IMR-90 (cell line): ENCODE measurements at regions not wholly inside any gene's neighbourhood (a gene's known extent, or its start where the extent isn't known, plus 50 kb on each side); places are given as distances from the start of the nearest gene placed in this dataset.

Source experiments
- ATAC-seq: fragments of 200-7000 bp; cut with Tn5 transposase; 2 replicates; pipeline ENCODE4 v1.9.1; 2020; ENCODE audit warnings: low read depth, mild to moderate bottlenecking, moderate library complexity
- BruUV-seq: library from RNA; stranded (reverse); fragments of 400-500 nt; replicated peaks from 2 replicates; lab custom pipeline; 2021; lab: Mats Ljungman, UMichigan
- CTCF ChIA-PET: fragments of 300-600 bp; formaldehyde crosslinking; extraction: SDS; loops from one replicate; lab custom pipeline; 2021; ENCODE audit warnings: antibody characterized with exemption; lab: Yijun Ruan, JAX
- POLR2A ChIA-PET: fragments of 300-600 bp; sonication (Branson Sonifier 250); formaldehyde crosslinking; loops from one replicate; lab custom pipeline; 2022; ENCODE audit warnings: antibody characterized with exemption; ENCODE audit not compliant: unreplicated experiment; lab: Charles Lee
- DNase-seq: peaks from one replicate; pipeline ENCODE4 v3.0.0; 2013
- H2AFZ ChIP-seq: replicated peaks from 2 replicates; pipeline ENCODE3; 2013; ENCODE audit warnings: low read length, mild to moderate bottlenecking; ENCODE audit not compliant: poor library complexity
- H2AK5ac ChIP-seq: 2 replicates; pipeline ENCODE4 v1.6.1; 2013; ENCODE audit warnings: low read depth, low read length, inconsistent platforms
- H2AK9ac ChIP-seq: replicated peaks from 2 replicates; pipeline ENCODE3; 2013; ENCODE audit warnings: mild to moderate bottlenecking, low read depth, low read length, moderate library complexity; ENCODE audit not compliant: poor library complexity
- H2BK120ac ChIP-seq: 2 replicates; pipeline ENCODE4 v1.6.1; 2013; ENCODE audit warnings: low read depth, low read length, inconsistent platforms
- H2BK15ac ChIP-seq: 3 replicates; pipeline ENCODE4 v1.6.1; 2013; ENCODE audit warnings: low read depth, low read length, inconsistent platforms
- H2BK20ac ChIP-seq: 2 replicates; pipeline ENCODE4 v1.6.1; 2013; ENCODE audit warnings: low read depth, mild to moderate bottlenecking, inconsistent platforms, low read length, moderate library complexity
- H2BK5ac ChIP-seq: 2 replicates; pipeline ENCODE4 v1.6.1; 2013; ENCODE audit warnings: mild to moderate bottlenecking, low read depth, low read length, inconsistent platforms; ENCODE audit not compliant: poor library complexity, severe bottlenecking
- H3K14ac ChIP-seq: replicated peaks from 2 replicates; pipeline ENCODE4 v1.6.1; 2013; ENCODE audit warnings: low read depth, low read length, inconsistent platforms
- H3K18ac ChIP-seq: 2 replicates; pipeline ENCODE4 v1.6.1; 2013; ENCODE audit warnings: low read depth, low read length, control low read depth
- H3K23ac ChIP-seq: 2 replicates; pipeline ENCODE4 v1.6.1; 2013; ENCODE audit warnings: low read depth, low read length, inconsistent platforms
- H3K27ac ChIP-seq: 2 replicates; pipeline ENCODE4 v1.5.1; 2013; ENCODE audit warnings: mild to moderate bottlenecking, control low read depth, low read length; ENCODE audit not compliant: insufficient read depth
- H3K27me3 ChIP-seq: 2 replicates; pipeline ENCODE4 v1.6.1; 2013; ENCODE audit warnings: low read length; ENCODE audit not compliant: control insufficient read depth, insufficient read depth
- H3K36me3 ChIP-seq: 2 replicates; pipeline ENCODE4 v1.6.1; 2013; ENCODE audit warnings: low read length, mixed read lengths; ENCODE audit not compliant: control insufficient read depth, insufficient read depth
- H3K4ac ChIP-seq: 2 replicates; pipeline ENCODE4 v1.6.1; 2013; ENCODE audit warnings: low read depth, low read length, inconsistent platforms
- H3K4me1 ChIP-seq: 2 replicates; pipeline ENCODE4 v1.6.1; 2013; ENCODE audit warnings: low read length, mixed read lengths; ENCODE audit not compliant: control insufficient read depth, insufficient read depth
- H3K4me2 ChIP-seq: 2 replicates; pipeline ENCODE4 v1.6.1; 2013; ENCODE audit warnings: low read depth, mild to moderate bottlenecking, control low read depth, low read length, moderate library complexity
- H3K4me3 ChIP-seq: 2 replicates; pipeline ENCODE4 v1.5.1; 2013; ENCODE audit warnings: low read depth, mild to moderate bottlenecking, control low read depth, low read length, moderate library complexity; ENCODE audit not compliant: insufficient read depth
- H3K56ac ChIP-seq: 2 replicates; pipeline ENCODE4 v1.6.1; 2013; ENCODE audit warnings: low read length, inconsistent platforms; ENCODE audit not compliant: insufficient read depth; ENCODE audit errors: extremely low read depth
- H3K79me1 ChIP-seq, 2 experiments: 2 replicates each; pipeline ENCODE4 v1.6.1; 2013; ENCODE audit warnings: low read length in 2 of 2, inconsistent platforms in 1 of 2, low read depth in 1 of 2
- H3K9ac ChIP-seq: 2 replicates; pipeline ENCODE4 v1.6.1; 2013; ENCODE audit warnings: low read depth, low read length, control low read depth
- H3K9me1 ChIP-seq: 2 replicates; pipeline ENCODE4 v1.6.1; 2013; ENCODE audit warnings: low read length, inconsistent platforms; ENCODE audit not compliant: insufficient read depth
- H3K9me3 ChIP-seq: 2 replicates; pipeline ENCODE4 v1.6.1; 2013; ENCODE audit warnings: low read length; ENCODE audit not compliant: control insufficient read depth, insufficient read depth
- H4K20me1 ChIP-seq: 2 replicates; pipeline ENCODE4 v1.6.1; 2013; ENCODE audit warnings: low read length, inconsistent platforms; ENCODE audit not compliant: insufficient read depth
- H4K5ac ChIP-seq: 2 replicates; pipeline ENCODE4 v1.6.1; 2013; ENCODE audit warnings: mild to moderate bottlenecking, low read depth, low read length, control low read depth
- H4K8ac ChIP-seq, 2 experiments: 2 replicates each; pipeline ENCODE4 v1.6.1; 2013; ENCODE audit warnings: low read depth in 2 of 2, low read length in 2 of 2, control low read depth in 1 of 2, inconsistent platforms in 1 of 2
- H4K91ac ChIP-seq: 2 replicates; pipeline ENCODE4 v1.6.1; 2013; ENCODE audit warnings: low read depth, low read length, inconsistent platforms; ENCODE audit not compliant: insufficient read depth
- CEBPB ChIP-seq: IDR thresholded peaks from 2 replicates; pipeline ENCODE4 v1.6.1; 2012; ENCODE audit warnings: low read depth, low read length, improper control_type of control experiment
- CHD1 ChIP-seq: IDR thresholded peaks from 2 replicates; pipeline ENCODE4 v1.6.1; 2012; ENCODE audit warnings: low read depth, low read length, improper control_type of control experiment
- FOS ChIP-seq: fragments of 150-350 bp; IDR thresholded peaks from 2 replicates; pipeline ENCODE4 v1.6.1; 2016; ENCODE audit warnings: low read depth, low read length
- MAFK ChIP-seq: IDR thresholded peaks from 2 replicates; pipeline ENCODE4 v1.6.1; 2012; ENCODE audit warnings: low read depth, low read length, improper control_type of control experiment
- MAZ ChIP-seq: IDR thresholded peaks from 2 replicates; pipeline ENCODE4 v1.6.1; 2012; ENCODE audit warnings: low read depth, mild to moderate bottlenecking, low read length, improper control_type of control experiment, moderate library complexity, borderline replicate concordance
- NFE2L2 ChIP-seq: fragments of 150-350 bp; IDR thresholded peaks from 2 replicates; pipeline ENCODE4 v1.6.1; 2016; ENCODE audit warnings: low read depth, mild to moderate bottlenecking, low read length
- POLR2A ChIP-seq: IDR thresholded peaks from 2 replicates; pipeline ENCODE4 v1.6.1; 2012; ENCODE audit warnings: mild to moderate bottlenecking, low read depth, low read length
- RAD21 ChIP-seq: IDR thresholded peaks from 2 replicates; pipeline ENCODE4 v1.6.1; 2012; ENCODE audit warnings: low read length, improper control_type of control experiment
- RCOR1 ChIP-seq: IDR thresholded peaks from 2 replicates; pipeline ENCODE4 v1.6.1; 2012; ENCODE audit warnings: mild to moderate bottlenecking, low read length, improper control_type of control experiment; ENCODE audit not compliant: insufficient replicate concordance
- SMC3 ChIP-seq: fragments of 150-350 bp; IDR thresholded peaks from 2 replicates; pipeline ENCODE4 v1.6.1; 2016; ENCODE audit warnings: low read depth, mild to moderate bottlenecking, antibody characterized with exemption, low read length, moderate library complexity
- WGBS, 2 experiments: methylation state at CpG; one replicate each; pipeline versions ENCODE4 v1.1.5 to v1.1.7; 2013; ENCODE audit warnings: missing lambda C conversion rate in 2 of 2; ENCODE audit not compliant: insufficient read length in 1 of 2; ENCODE audit errors: extremely low coverage in 2 of 2; 5-methylcytosine and 5-hydroxymethylcytosine counted together
- dilution Hi-C: fragments of 300-500 bp; cut with HindIII; formaldehyde crosslinking; loops from one replicate; pipeline ENCODE4 v1.14.3; 2018; ENCODE audit warnings: low sequenced_read_pairs; ENCODE audit not compliant: unreplicated experiment
- in situ Hi-C: fragments of 300-500 bp; cut with MboI; formaldehyde crosslinking; loops from 3 replicates; pipeline ENCODE4 v1.14.3; 2019; ENCODE audit warnings: low sequenced_read_pairs, inconsistent platforms, mixed read lengths
- intact Hi-C: fragments of 100-400 bp; cut with micrococcal nuclease; formaldehyde crosslinking; loops from 2 replicates; pipeline ENCODE4 v1.10.0; 2022
- TF ChIP-seq, protein P1 (sequence below): conservative IDR thresholded peaks from 2 replicates; pipeline ENCODE4 v1.5.1; 2012; ENCODE audit warnings: mild to moderate bottlenecking, low read depth, low read length, improper control_type of control experiment
- TF ChIP-seq, protein P2 (sequence below): fragments of 150-350 bp; IDR thresholded peaks from 2 replicates; pipeline ENCODE4 v1.6.1; 2017; ENCODE audit warnings: mild to moderate bottlenecking, antibody characterized with exemption, low read length, low read depth
- TF ChIP-seq, protein P3 (sequence below): fragments of 150-350 bp; IDR thresholded peaks from 2 replicates; pipeline ENCODE4 v1.6.1; 2016; ENCODE audit warnings: low read depth, mild to moderate bottlenecking, low read length, moderate library complexity, borderline replicate concordance

DNA sequence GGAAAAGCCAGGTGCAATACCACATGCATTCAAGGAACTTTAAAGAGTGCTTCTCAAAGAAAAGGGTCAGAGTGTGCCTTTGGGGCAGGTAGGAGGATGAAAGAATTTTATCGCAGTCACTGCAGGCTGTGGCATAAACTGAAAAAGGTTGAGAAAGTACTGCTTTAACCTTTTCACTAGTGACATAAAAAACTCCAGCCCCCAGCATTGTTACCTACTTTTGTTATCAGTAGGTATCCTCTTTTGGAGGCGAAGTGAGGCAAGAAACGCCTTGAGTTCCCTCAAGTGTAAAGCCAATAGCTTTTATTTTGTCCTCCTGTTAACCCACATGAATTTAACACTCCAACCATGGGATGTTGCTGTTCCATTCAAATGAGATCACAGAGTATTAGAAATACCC lies 64.7 kb upstream of the CHD1 start:
- Histone ChIP-seq H2BK15ac (no peak overlapping the region), H3K27me3 (no peaks in the 10 kb centered on the region; the same call in 1 of the 2 replicates), H4K5ac (no peak overlapping the region), H2AK9ac (no peak overlapping the region), H3K9ac (no peak overlapping the region), H3K4me3 (no peak overlapping the region), H3K4ac (no peak overlapping the region), H3K56ac (no peak overlapping the region), H3K23ac (no peak overlapping the region), H3K9me3 (no peaks in the 10 kb centered on the region), H2BK5ac (no peak overlapping the region), H3K4me2 (no peak overlapping the region), H4K91ac (no peak overlapping the region), H3K18ac (no peak overlapping the region), H3K27ac (no peak overlapping the region), H4K8ac (no peak overlapping the region), H2AFZ (no peak overlapping the region), H4K20me1 (no peaks in the 10 kb centered on the region), H3K9me1 (no peaks in the 10 kb centered on the region), H3K14ac (no peak overlapping the region), H2BK20ac (no peak overlapping the region), H3K79me1 (no peaks in the 10 kb centered on the region), H2AK5ac (no peak overlapping the region), H3K4me1 (no peaks in the 10 kb centered on the region), H3K36me3 (no peaks in the 10 kb centered on the region), H2BK120ac (no peak overlapping the region)
- TF ChIP-seq RCOR1 (no peak), MAZ (no peak), NFE2L2 (no peak), FOS (no peak), POLR2A (no peak), MAFK (no peak), CEBPB (no peak), SMC3 (no peak), RAD21 (no peak), CHD1 (no peak)
- TF ChIP-seq, protein P1, sequence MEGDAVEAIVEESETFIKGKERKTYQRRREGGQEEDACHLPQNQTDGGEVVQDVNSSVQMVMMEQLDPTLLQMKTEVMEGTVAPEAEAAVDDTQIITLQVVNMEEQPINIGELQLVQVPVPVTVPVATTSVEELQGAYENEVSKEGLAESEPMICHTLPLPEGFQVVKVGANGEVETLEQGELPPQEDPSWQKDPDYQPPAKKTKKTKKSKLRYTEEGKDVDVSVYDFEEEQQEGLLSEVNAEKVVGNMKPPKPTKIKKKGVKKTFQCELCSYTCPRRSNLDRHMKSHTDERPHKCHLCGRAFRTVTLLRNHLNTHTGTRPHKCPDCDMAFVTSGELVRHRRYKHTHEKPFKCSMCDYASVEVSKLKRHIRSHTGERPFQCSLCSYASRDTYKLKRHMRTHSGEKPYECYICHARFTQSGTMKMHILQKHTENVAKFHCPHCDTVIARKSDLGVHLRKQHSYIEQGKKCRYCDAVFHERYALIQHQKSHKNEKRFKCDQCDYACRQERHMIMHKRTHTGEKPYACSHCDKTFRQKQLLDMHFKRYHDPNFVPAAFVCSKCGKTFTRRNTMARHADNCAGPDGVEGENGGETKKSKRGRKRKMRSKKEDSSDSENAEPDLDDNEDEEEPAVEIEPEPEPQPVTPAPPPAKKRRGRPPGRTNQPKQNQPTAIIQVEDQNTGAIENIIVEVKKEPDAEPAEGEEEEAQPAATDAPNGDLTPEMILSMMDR: no peak
- TF ChIP-seq, protein P2, sequence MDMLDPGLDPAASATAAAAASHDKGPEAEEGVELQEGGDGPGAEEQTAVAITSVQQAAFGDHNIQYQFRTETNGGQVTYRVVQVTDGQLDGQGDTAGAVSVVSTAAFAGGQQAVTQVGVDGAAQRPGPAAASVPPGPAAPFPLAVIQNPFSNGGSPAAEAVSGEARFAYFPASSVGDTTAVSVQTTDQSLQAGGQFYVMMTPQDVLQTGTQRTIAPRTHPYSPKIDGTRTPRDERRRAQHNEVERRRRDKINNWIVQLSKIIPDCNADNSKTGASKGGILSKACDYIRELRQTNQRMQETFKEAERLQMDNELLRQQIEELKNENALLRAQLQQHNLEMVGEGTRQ: no peak
- TF ChIP-seq, protein P3, sequence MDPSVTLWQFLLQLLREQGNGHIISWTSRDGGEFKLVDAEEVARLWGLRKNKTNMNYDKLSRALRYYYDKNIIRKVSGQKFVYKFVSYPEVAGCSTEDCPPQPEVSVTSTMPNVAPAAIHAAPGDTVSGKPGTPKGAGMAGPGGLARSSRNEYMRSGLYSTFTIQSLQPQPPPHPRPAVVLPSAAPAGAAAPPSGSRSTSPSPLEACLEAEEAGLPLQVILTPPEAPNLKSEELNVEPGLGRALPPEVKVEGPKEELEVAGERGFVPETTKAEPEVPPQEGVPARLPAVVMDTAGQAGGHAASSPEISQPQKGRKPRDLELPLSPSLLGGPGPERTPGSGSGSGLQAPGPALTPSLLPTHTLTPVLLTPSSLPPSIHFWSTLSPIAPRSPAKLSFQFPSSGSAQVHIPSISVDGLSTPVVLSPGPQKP: no peak
- dilution Hi-C loops (no loop called here), in situ Hi-C loops (no loop called here), intact Hi-C loops (no loop called here)
- DNase-seq: no peak
- ChIA-PET POLR2A (no interaction called here), CTCF (no interaction called here)
- WGBS, 2 experiments: no CpG with 5 or more reads among the region's 3 CpGs
- BruUV-seq: no TSS peak
- no peak for ATAC-seq
